A673 (cell line): ENCODE measurements at regions not wholly inside any gene's neighbourhood (a gene's known extent, or its start where the extent isn't known, plus 50 kb on each side); places are given as distances from the start of the nearest gene placed in this dataset.

ENCODE experiments used
- BruUV-seq: library from RNA; stranded (reverse); fragments of 400-500 nt; replicated peaks from 2 replicates; lab custom pipeline; 2021; lab: Mats Ljungman, UMichigan
- CTCF ChIA-PET: fragments of 300-600 bp; sonication (Branson Sonifier 250); formaldehyde crosslinking; loops from one replicate; lab custom pipeline; 2022; ENCODE audit warnings: antibody characterized with exemption; lab: Charles Lee
- POLR2A ChIA-PET: fragments of 300-600 bp; sonication (Branson Sonifier 250); formaldehyde crosslinking; loops from one replicate; lab custom pipeline; 2022; ENCODE audit warnings: antibody characterized with exemption; ENCODE audit not compliant: low non-redundant PET; lab: Charles Lee
- DNase-seq: peaks from one replicate; pipeline ENCODE4 v3.0.0-alpha.2; 2015; ENCODE audit warnings: low spot score
- H3K27ac ChIP-seq: fragments of 200-600 bp; sonication (generic); 2 replicates; pipeline ENCODE4 v1.5.1; 2016; ENCODE audit warnings: mixed run types, low read depth, mild to moderate bottlenecking, mixed read lengths, antibody characterized with exemption, low read length; ENCODE audit not compliant: poor library complexity, severe bottlenecking
- H3K27me3 ChIP-seq: fragments of 200-600 bp; sonication (generic); replicated peaks from 2 replicates; pipeline ENCODE4 v1.6.1; 2017; ENCODE audit warnings: mixed run types, low read depth, mild to moderate bottlenecking, mixed read lengths, antibody characterized with exemption, low read length; ENCODE audit not compliant: insufficient read depth, poor library complexity
- H3K36me3 ChIP-seq: fragments of 200-600 bp; sonication (generic); 2 replicates; pipeline ENCODE4 v1.6.1; 2016; ENCODE audit warnings: mixed run types, mild to moderate bottlenecking, mixed read lengths, antibody characterized with exemption, low read length; ENCODE audit not compliant: insufficient read depth, poor library complexity, severe bottlenecking
- H3K4me1 ChIP-seq: fragments of 200-600 bp; sonication (generic); 2 replicates; pipeline ENCODE4 v1.6.1; 2017; ENCODE audit warnings: mixed run types, mild to moderate bottlenecking, mixed read lengths, antibody characterized with exemption, low read length; ENCODE audit not compliant: insufficient read depth, poor library complexity, severe bottlenecking
- H3K4me3 ChIP-seq: fragments of 200-600 bp; sonication (generic); 2 replicates; pipeline ENCODE4 v1.5.1; 2016; ENCODE audit warnings: low read depth, mixed run types, mild to moderate bottlenecking, mixed read lengths, low read length; ENCODE audit not compliant: poor library complexity, severe bottlenecking
- H3K9me3 ChIP-seq: fragments of 200-600 bp; sonication (generic); 2 replicates; pipeline ENCODE4 v1.6.1; 2016; ENCODE audit warnings: mixed run types, low read depth, mild to moderate bottlenecking, mixed read lengths, antibody characterized with exemption, low read length; ENCODE audit not compliant: poor library complexity, severe bottlenecking
- EZH2 ChIP-seq: fragments of 200-600 bp; sonication (generic); IDR thresholded peaks from 2 replicates; pipeline ENCODE4 v1.6.1; 2017; ENCODE audit warnings: borderline replicate concordance, low read depth, mild to moderate bottlenecking, mixed read lengths, antibody characterized with exemption, low read length; ENCODE audit not compliant: poor library complexity, severe bottlenecking
- intact Hi-C: fragments of 100-400 bp; cut with micrococcal nuclease; formaldehyde crosslinking; loops from one replicate; pipeline ENCODE4 v1.10.0; 2022; ENCODE audit not compliant: unreplicated experiment
- TF ChIP-seq, protein P1 (sequence below): fragments of 300-800, 200-600 bp; sonication (generic); conservative IDR thresholded peaks from 2 replicates; pipeline ENCODE4 v1.5.1; 2017; ENCODE audit warnings: low read depth, mild to moderate bottlenecking, antibody characterized with exemption, low read length, moderate library complexity, mixed read lengths

DNA sequence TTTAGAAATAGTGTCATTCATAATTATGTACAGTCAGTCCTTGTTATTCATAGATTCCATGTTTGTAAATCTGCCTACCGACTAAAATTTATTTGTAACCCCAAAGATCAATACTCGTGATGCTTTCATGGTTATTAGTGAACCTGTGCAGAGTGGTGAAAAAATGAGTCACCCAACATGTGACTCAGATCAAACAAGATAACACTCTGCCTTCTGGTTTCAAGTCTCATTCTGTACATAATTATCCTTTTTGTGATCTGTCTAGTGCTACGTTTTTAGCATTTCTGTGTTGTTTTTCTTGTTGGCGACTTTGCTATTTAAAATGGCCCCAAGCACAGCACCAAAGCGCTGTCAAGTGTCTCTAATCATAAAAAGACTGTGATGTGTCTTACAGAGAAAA lies 274.7 kb downstream of the SUCLA2 start:
- TF ChIP-seq, protein P1, sequence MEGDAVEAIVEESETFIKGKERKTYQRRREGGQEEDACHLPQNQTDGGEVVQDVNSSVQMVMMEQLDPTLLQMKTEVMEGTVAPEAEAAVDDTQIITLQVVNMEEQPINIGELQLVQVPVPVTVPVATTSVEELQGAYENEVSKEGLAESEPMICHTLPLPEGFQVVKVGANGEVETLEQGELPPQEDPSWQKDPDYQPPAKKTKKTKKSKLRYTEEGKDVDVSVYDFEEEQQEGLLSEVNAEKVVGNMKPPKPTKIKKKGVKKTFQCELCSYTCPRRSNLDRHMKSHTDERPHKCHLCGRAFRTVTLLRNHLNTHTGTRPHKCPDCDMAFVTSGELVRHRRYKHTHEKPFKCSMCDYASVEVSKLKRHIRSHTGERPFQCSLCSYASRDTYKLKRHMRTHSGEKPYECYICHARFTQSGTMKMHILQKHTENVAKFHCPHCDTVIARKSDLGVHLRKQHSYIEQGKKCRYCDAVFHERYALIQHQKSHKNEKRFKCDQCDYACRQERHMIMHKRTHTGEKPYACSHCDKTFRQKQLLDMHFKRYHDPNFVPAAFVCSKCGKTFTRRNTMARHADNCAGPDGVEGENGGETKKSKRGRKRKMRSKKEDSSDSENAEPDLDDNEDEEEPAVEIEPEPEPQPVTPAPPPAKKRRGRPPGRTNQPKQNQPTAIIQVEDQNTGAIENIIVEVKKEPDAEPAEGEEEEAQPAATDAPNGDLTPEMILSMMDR: no peak
- TF ChIP-seq EZH2: no peak
- no peak for DNase-seq
- BruUV-seq: no TSS peak
- no peaks in the 10 kb centered on the region for H3K9me3 ChIP-seq
- H3K27ac ChIP-seq: no peak overlapping the region
- intact Hi-C loops: loop anchor here (10.0 kb wide), 1 partner anchor 62 kb away; no protein-coding TSS in a partner anchor
- no peaks in the 10 kb centered on the region for H3K36me3 ChIP-seq
- no peak overlapping the region for H3K4me3 ChIP-seq
- H3K4me1 ChIP-seq: no peaks in the 10 kb centered on the region
- POLR2A ChIA-PET: no interaction called here
- no peaks in the 10 kb centered on the region for H3K27me3 ChIP-seq
- CTCF ChIA-PET: no interaction called here

DNA sequence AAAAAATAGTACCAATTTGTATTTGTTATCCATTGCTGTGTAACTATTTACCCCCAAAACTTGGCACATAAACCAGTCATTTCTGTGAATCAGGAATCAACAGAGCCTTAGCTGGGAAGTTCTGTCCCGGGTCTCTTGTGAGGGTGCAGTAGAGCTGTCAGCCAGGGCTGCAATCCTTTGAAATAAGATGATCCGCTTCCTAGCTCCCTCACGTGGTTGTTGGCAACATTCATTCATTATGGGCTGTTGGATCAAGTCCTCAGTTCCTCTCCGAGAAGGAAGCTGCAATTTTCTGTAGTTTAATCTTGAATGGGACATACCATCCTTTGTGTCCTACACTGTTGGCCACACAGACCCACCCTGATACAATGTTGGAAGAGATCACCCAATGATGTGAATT lies 277.2 kb downstream of the SUCLA2 start:
- no peaks in the 10 kb centered on the region for H3K36me3 ChIP-seq
- no peaks in the 10 kb centered on the region for H3K27me3 ChIP-seq
- H3K4me3 ChIP-seq: no peak overlapping the region
- intact Hi-C loops: loop anchor here (10.0 kb wide), 1 partner anchor 59 kb away; no protein-coding TSS in a partner anchor
- ChIA-PET CTCF (no interaction called here), POLR2A (no interaction called here)
- H3K27ac ChIP-seq: no peak overlapping the region
- no peak for TF ChIP-seq EZH2
- TF ChIP-seq, protein P1: no peak
- H3K9me3 ChIP-seq: no peaks in the 10 kb centered on the region
- no peaks in the 10 kb centered on the region for H3K4me1 ChIP-seq
- BruUV-seq: no TSS peak
- DNase-seq: no peak

DNA sequence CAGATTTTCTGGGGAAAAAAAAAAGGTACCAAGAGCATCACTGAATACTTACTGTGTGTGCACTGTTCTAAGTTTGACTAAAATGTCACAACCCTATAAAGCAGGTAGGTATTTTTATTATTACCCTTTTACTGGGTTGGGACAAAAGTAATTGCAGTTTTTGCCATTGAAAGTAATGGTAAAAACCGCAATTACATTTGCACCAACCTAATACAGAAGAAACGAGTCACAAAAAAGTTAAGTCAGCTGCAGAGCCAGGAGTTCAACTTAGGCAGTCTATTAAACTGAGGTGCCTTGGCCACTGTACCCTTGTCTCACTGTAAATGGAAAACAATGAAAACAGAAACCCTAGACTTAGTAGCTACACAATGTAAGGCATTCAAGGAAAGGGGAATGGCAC lies 281.9 kb downstream of the SUCLA2 start:
- Histone ChIP-seq H3K36me3 (no peaks in the 10 kb centered on the region), H3K9me3 (no peaks in the 10 kb centered on the region), H3K27ac (no peak overlapping the region), H3K27me3 (no peaks in the 10 kb centered on the region), H3K4me1 (no peaks in the 10 kb centered on the region), H3K4me3 (no peak overlapping the region)
- intact Hi-C loops: no loop called here
- BruUV-seq: no TSS peak
- POLR2A ChIA-PET: no interaction called here
- CTCF ChIA-PET: no interaction called here
- no peak for DNase-seq
- no peak for TF ChIP-seq EZH2
- TF ChIP-seq, protein P1: no peak
